Liver (tissue), 8 donors: ENCODE measurements at regions not wholly inside any gene's neighbourhood (a gene's known extent, or its start where the extent isn't known, plus 50 kb on each side); places are given as distances from the start of the nearest gene placed in this dataset.

Source experiments
- DNase-seq: peaks from one replicate; pipeline ENCODE4 v3.0.0-alpha.2; 2017; ENCODE audit warnings: low spot score
- H3K27ac ChIP-seq, 2 donors: one replicate each; pipeline ENCODE4 v1.7.0; 2013; ENCODE audit warnings: inconsistent platforms in 2 of 2, low read length in 2 of 2, control low read depth in 1 of 2, low read depth in 1 of 2, mild to moderate bottlenecking in 1 of 2
- H3K27me3 ChIP-seq, 4 donors: one replicate each; pipeline versions ENCODE4 v1.6.1 to v1.7.0; 2013; ENCODE audit warnings: low read length in 3 of 4, inconsistent platforms in 1 of 4, mild to moderate bottlenecking in 1 of 4, moderate library complexity in 1 of 4; ENCODE audit not compliant: control insufficient read depth in 4 of 4, insufficient read depth in 4 of 4
- H3K36me3 ChIP-seq, 4 donors: one replicate each; pipeline versions ENCODE4 v1.6.1 to v1.7.0; 2013; ENCODE audit warnings: low read length in 3 of 4, mild to moderate bottlenecking in 3 of 4, low read depth in 1 of 4, moderate library complexity in 1 of 4; ENCODE audit not compliant: control insufficient read depth in 4 of 4, insufficient read depth in 3 of 4
- H3K4me1 ChIP-seq, 4 donors: one replicate each; pipeline versions ENCODE4 v1.6.1 to v1.7.0; 2013; ENCODE audit warnings: low read length in 3 of 4, mild to moderate bottlenecking in 3 of 4, moderate library complexity in 1 of 4; ENCODE audit not compliant: control insufficient read depth in 4 of 4, insufficient read depth in 4 of 4
- H3K4me3 ChIP-seq, 3 donors: one replicate each; pipeline versions ENCODE4 v1.6.1 to v1.7.0; 2013; ENCODE audit warnings: low read length in 3 of 3, control low read depth in 1 of 3, low read depth in 1 of 3, mild to moderate bottlenecking in 1 of 3
- H3K9ac ChIP-seq, 2 donors: one replicate each; pipeline ENCODE4 v1.7.0; 2013; ENCODE audit warnings: low read length in 2 of 2, mild to moderate bottlenecking in 2 of 2, moderate library complexity in 2 of 2, control low read depth in 1 of 2, low read depth in 1 of 2
- H3K9me3 ChIP-seq, 4 donors: one replicate each; pipeline versions ENCODE4 v1.6.1 to v1.7.0; 2013; ENCODE audit warnings: low read length in 3 of 4; ENCODE audit not compliant: control insufficient read depth in 4 of 4
- EGR1 ChIP-seq, 2 donors: IDR thresholded peaks; 2 replicates each; pipeline ENCODE4 v1.6.1; 2016 to 2018; ENCODE audit warnings: antibody characterized with exemption in 2 of 2, low read depth in 2 of 2
- FOXA1 ChIP-seq: IDR thresholded peaks from 2 replicates; pipeline ENCODE4 v1.6.1; 2016; ENCODE audit warnings: antibody characterized with exemption
- FOXA2 ChIP-seq: IDR thresholded peaks from 2 replicates; pipeline ENCODE4 v1.6.1; 2016; ENCODE audit warnings: antibody characterized with exemption
- HNF4A ChIP-seq, 2 donors: conservative IDR thresholded peaks; 2 replicates each; pipeline ENCODE4 v1.6.1; 2016; ENCODE audit warnings: antibody characterized with exemption in 2 of 2, mild to moderate bottlenecking in 2 of 2
- HNF4G ChIP-seq: IDR thresholded peaks from 2 replicates; pipeline ENCODE4 v1.6.1; 2016; ENCODE audit warnings: antibody characterized with exemption
- RAD21 ChIP-seq, 2 donors: IDR thresholded peaks; 2 replicates each; pipeline ENCODE4 v1.6.1; 2016; ENCODE audit warnings: antibody characterized with exemption in 2 of 2, mild to moderate bottlenecking in 2 of 2
- RXRA ChIP-seq, 2 donors: IDR thresholded peaks; 2 replicates each; pipeline ENCODE4 v1.6.1; 2017 to 2018; ENCODE audit warnings: antibody characterized with exemption in 2 of 2, mild to moderate bottlenecking in 1 of 2
- SP1 ChIP-seq: IDR thresholded peaks from 2 replicates; pipeline ENCODE4 v1.6.1; 2018; ENCODE audit warnings: antibody characterized with exemption, mild to moderate bottlenecking
- TAF1 ChIP-seq: conservative IDR thresholded peaks from 2 replicates; pipeline ENCODE4 v1.6.1; 2016; ENCODE audit warnings: antibody characterized with exemption, mild to moderate bottlenecking
- WGBS: extraction: QIAGEN DNeasy Blood & Tissue Kit; methylation state at CpG from one replicate; pipeline ENCODE4 v1.1.7; 2013; 5-methylcytosine and 5-hydroxymethylcytosine counted together
- TF ChIP-seq, protein P1 (sequence below): IDR thresholded peaks from 2 replicates; pipeline ENCODE4 v1.6.1; 2016; ENCODE audit warnings: antibody characterized with exemption
- TF ChIP-seq, protein P2 (sequence below): fragments of 150-350 bp; IDR thresholded peaks from 2 replicates; pipeline ENCODE4 v1.5.1; 2017; ENCODE audit warnings: improper control_type of control experiment, low read depth, low read length; ENCODE audit not compliant: missing input control
- TF ChIP-seq, protein P3 (sequence below): IDR thresholded peaks from 2 replicates; pipeline ENCODE4 v1.6.1; 2016; ENCODE audit warnings: antibody characterized with exemption
- TF ChIP-seq, protein P4 (sequence below): IDR thresholded peaks from 2 replicates; pipeline ENCODE4 v1.6.1; 2016; ENCODE audit warnings: antibody characterized with exemption
- TF ChIP-seq, protein P5 (sequence below): IDR thresholded peaks from 2 replicates; pipeline ENCODE4 v1.6.1; 2016; ENCODE audit warnings: antibody characterized with exemption, mild to moderate bottlenecking
- donor health status: healthy.
- donor health status: healthy.
- donor health status: healthy.
- donor health status: healthy.
- donor health status: healthy.

DNA sequence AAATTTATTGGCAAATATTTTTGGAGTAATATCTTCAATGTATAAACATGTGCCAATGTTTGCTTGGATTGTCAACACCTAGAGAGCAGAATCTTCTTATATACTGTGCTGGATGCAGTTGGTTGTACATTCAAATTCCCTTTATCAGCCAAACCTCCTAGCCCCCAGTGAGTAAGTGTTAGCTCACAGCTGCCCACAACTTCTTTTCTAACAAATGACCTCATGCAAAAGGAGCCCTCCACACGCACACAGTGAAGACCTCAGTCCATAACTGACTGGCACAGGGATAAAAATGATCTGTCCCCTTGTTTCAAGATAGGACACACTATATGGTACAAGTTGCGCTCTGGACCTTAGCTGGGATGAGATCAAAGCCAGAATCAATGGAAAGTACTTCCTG is 458.0 kb upstream of the NWD2 start (continued):
- TF ChIP-seq, protein P1, sequence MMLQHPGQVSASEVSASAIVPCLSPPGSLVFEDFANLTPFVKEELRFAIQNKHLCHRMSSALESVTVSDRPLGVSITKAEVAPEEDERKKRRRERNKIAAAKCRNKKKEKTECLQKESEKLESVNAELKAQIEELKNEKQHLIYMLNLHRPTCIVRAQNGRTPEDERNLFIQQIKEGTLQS, result no peak
- TF ChIP-seq, protein P2, sequence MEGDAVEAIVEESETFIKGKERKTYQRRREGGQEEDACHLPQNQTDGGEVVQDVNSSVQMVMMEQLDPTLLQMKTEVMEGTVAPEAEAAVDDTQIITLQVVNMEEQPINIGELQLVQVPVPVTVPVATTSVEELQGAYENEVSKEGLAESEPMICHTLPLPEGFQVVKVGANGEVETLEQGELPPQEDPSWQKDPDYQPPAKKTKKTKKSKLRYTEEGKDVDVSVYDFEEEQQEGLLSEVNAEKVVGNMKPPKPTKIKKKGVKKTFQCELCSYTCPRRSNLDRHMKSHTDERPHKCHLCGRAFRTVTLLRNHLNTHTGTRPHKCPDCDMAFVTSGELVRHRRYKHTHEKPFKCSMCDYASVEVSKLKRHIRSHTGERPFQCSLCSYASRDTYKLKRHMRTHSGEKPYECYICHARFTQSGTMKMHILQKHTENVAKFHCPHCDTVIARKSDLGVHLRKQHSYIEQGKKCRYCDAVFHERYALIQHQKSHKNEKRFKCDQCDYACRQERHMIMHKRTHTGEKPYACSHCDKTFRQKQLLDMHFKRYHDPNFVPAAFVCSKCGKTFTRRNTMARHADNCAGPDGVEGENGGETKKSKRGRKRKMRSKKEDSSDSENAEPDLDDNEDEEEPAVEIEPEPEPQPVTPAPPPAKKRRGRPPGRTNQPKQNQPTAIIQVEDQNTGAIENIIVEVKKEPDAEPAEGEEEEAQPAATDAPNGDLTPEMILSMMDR, result no peak
- TF ChIP-seq HNF4A (conservative IDR thresholded peaks at IDR 0.05), result no peak

DNA sequence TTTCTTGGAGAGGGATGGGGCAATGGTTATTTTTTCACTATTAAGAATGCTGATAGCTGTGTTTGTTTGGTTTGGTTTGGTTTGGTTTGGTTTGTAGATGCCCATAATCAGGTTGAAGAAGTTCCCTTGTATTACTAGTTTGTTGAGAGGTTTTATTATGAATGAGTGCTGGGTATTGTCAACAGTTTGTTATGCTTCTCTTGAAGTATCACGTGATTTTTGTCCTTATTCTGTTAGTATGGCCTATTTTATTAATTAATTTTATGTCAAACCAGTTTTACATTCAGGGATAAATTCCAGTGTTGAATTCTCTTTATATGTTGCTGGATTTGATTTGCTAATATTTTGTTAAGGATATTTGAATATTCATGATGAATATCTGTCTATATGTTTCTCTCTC is 449.8 kb upstream of the NWD2 start:
- H3K36me3 ChIP-seq, result no peaks in the 10 kb centered on the region
- H3K9me3 ChIP-seq, result peaks cover 0 to 4% (median 0%) of the 10 kb centered on the region in 4 donors
- H3K27me3 ChIP-seq, result no peaks in the 10 kb centered on the region
- no peak overlapping the region for H3K4me3 ChIP-seq
- no peak overlapping the region for H3K27ac ChIP-seq
- no peak for DNase-seq
- no peak overlapping the region for H3K9ac ChIP-seq
- WGBS, result 71% methylated on average over 1 of the region's 1 CpG
- H3K4me1 ChIP-seq, result no peaks in the 10 kb centered on the region
- TF ChIP-seq HNF4G (no peak), TAF1 (no peak), FOXA2 (no peak), RXRA (IDR thresholded peaks at IDR 0.05) (no peak)
- TF ChIP-seq, protein P1, result no peak
- TF ChIP-seq, protein P2, result no peak
- TF ChIP-seq, protein P3, sequence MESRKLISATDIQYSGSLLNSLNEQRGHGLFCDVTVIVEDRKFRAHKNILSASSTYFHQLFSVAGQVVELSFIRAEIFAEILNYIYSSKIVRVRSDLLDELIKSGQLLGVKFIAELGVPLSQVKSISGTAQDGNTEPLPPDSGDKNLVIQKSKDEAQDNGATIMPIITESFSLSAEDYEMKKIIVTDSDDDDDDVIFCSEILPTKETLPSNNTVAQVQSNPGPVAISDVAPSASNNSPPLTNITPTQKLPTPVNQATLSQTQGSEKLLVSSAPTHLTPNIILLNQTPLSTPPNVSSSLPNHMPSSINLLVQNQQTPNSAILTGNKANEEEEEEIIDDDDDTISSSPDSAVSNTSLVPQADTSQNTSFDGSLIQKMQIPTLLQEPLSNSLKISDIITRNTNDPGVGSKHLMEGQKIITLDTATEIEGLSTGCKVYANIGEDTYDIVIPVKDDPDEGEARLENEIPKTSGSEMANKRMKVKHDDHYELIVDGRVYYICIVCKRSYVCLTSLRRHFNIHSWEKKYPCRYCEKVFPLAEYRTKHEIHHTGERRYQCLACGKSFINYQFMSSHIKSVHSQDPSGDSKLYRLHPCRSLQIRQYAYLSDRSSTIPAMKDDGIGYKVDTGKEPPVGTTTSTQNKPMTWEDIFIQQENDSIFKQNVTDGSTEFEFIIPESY, result no peak

DNA sequence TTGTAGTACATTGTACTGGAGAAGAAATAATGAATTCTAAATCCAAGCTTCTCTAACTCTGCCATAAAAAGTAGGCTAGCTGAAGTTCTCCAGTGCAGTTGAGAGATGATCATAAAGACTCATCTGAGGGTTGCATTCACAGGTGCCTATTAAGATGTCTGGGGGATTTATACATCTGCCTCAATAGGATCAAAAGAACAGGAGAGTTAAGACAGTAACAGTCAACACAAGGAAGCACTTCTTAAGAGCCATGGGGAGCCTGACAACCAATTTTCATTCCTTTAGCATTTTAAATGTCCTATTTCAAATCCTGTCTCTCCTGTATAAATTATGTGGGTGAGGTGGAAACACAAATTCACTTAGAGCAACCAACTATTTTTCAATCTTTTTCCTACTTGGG is 432.4 kb upstream of the NWD2 start:
- H3K9me3 ChIP-seq, result peaks cover 0 to 1% (median 0%) of the 10 kb centered on the region in 4 donors
- no peak overlapping the region for H3K27ac ChIP-seq
- H3K27me3 ChIP-seq, result no peaks in the 10 kb centered on the region
- DNase-seq, result no peak
- H3K4me1 ChIP-seq, result no peaks in the 10 kb centered on the region
- no peak overlapping the region for H3K9ac ChIP-seq
- no peak overlapping the region for H3K4me3 ChIP-seq
- no peaks in the 10 kb centered on the region for H3K36me3 ChIP-seq
- TF ChIP-seq, protein P1, result no peak
- TF ChIP-seq FOXA1, result no peak
- TF ChIP-seq SP1, result no peak
- TF ChIP-seq, protein P4, sequence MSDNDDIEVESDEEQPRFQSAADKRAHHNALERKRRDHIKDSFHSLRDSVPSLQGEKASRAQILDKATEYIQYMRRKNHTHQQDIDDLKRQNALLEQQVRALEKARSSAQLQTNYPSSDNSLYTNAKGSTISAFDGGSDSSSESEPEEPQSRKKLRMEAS, result no peak
- TF ChIP-seq RXRA (IDR thresholded peaks at IDR 0.05), result no peak
- TF ChIP-seq, protein P5, sequence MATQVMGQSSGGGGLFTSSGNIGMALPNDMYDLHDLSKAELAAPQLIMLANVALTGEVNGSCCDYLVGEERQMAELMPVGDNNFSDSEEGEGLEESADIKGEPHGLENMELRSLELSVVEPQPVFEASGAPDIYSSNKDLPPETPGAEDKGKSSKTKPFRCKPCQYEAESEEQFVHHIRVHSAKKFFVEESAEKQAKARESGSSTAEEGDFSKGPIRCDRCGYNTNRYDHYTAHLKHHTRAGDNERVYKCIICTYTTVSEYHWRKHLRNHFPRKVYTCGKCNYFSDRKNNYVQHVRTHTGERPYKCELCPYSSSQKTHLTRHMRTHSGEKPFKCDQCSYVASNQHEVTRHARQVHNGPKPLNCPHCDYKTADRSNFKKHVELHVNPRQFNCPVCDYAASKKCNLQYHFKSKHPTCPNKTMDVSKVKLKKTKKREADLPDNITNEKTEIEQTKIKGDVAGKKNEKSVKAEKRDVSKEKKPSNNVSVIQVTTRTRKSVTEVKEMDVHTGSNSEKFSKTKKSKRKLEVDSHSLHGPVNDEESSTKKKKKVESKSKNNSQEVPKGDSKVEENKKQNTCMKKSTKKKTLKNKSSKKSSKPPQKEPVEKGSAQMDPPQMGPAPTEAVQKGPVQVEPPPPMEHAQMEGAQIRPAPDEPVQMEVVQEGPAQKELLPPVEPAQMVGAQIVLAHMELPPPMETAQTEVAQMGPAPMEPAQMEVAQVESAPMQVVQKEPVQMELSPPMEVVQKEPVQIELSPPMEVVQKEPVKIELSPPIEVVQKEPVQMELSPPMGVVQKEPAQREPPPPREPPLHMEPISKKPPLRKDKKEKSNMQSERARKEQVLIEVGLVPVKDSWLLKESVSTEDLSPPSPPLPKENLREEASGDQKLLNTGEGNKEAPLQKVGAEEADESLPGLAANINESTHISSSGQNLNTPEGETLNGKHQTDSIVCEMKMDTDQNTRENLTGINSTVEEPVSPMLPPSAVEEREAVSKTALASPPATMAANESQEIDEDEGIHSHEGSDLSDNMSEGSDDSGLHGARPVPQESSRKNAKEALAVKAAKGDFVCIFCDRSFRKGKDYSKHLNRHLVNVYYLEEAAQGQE, result no peak
- TF ChIP-seq, protein P3, result no peak
- no peak for TF ChIP-seq EGR1 (IDR thresholded peaks at IDR 0.05; ENCODE audit: low read depth in 2 of 2)
- no peak for TF ChIP-seq RAD21 (IDR thresholded peaks at IDR 0.05)
- no peak for TF ChIP-seq FOXA2
